Erythroblast (primary cell): ENCODE measurements at regions not wholly inside any gene's neighbourhood (a gene's known extent, or its start where the extent isn't known, plus 50 kb on each side); places are given as distances from the start of the nearest gene placed in this dataset.

Experiments used
- GATA1 ChIP-seq: IDR thresholded peaks from 2 replicates; pipeline ENCODE4 v1.6.1; 2011; ENCODE audit warnings: low read depth, mild to moderate bottlenecking, control low read depth, low read length, moderate library complexity
- POLR2A ChIP-seq: IDR thresholded peaks from 2 replicates; pipeline ENCODE4 v1.6.1; 2011; ENCODE audit warnings: mild to moderate bottlenecking, low read length

DNA sequence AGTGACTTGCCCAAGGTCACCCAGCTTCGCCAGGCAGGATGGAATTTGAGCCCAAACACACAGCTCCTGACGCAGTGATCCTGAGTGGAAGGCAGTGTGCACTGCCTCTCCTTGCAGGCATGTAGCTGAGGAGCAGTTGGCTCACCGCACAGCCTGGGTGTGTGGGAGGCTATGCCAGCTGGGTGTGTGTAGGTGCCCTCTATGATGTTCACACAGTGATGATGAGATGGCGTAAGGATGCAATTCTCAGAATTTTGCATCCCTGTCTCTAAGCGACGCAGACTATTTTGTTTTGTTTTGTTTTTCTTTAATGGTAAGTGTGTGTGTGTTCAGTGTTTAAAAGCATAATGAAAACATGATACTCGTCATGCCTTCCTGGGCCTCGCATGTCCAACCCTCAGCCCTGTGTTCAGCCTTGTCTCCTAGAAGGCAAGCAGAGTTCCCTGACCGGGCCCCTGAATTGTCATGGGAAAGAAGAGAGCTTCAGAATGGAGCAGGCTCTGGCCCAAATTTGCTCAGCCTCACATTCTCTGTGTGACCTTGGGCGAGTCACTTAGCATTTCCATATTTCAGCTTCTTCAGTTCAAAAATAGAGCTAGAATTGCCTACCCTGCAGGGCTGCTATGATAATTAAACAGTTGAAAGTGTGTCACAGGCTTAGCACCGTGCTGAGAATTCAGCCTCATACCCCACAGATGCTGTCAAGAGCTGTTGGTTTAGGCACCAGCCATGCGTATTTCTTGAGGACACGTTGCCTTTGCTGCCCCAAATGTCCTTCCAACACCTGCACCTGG lies 603.6 kb upstream of the RAB6C start:
- TF ChIP-seq POLR2A (no peak), GATA1 (no peak)
